C4-2B (cell line): ENCODE measurements at regions not wholly inside any gene's neighbourhood (a gene's known extent, or its start where the extent isn't known, plus 50 kb on each side); places are given as distances from the start of the nearest gene placed in this dataset.

ENCODE experiments used
- H3K27ac ChIP-seq: fragments of 450-650 bp; 2 replicates; pipeline ENCODE4 v1.5.1; 2017
- CTCF ChIP-seq: fragments of 450-650 bp; conservative IDR thresholded peaks from 2 replicates; pipeline ENCODE4 v1.5.1; 2017; ENCODE audit warnings: mild to moderate bottlenecking
- ZFX ChIP-seq: fragments of 450-650 bp; IDR thresholded peaks from 2 replicates; pipeline ENCODE4 v1.6.1; 2017

- TF ChIP-seq ZFX = no peak
- peak; percentile 72 for TF ChIP-seq CTCF
- no peak overlapping the region for H3K27ac ChIP-seq
Observed at GRCh38 chr2:16487686-16488085, 177.9 kb downstream of the CYRIA start.

DNA sequence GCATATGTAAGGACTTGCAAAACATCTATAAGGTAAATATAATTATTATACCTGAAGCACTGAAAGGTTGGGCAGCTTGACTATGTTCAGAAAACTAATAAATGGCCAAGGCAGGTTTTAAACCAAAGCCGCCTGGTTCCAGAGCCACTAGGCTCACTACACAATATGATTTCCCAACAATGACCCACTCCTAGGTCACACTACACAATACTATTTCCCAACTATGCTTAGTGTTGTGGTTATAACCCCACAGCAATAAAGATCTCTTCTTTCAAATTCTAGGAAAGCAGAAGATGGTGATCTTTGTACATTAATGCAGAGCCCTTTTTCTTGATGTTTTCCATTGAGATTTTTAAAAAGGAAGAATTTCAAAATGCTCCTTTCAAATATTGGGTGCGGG, 180.4 kb downstream of the CYRIA start:
- H3K27ac ChIP-seq = no peak overlapping the region
- no peak for TF ChIP-seq ZFX
- no peak for TF ChIP-seq CTCF

- no peak overlapping the region for H3K27ac ChIP-seq
- TF ChIP-seq CTCF (no peak), ZFX (no peak)
Observed at GRCh38 chr2:16482460-16482859, 183.2 kb downstream of the CYRIA start.

DNA sequence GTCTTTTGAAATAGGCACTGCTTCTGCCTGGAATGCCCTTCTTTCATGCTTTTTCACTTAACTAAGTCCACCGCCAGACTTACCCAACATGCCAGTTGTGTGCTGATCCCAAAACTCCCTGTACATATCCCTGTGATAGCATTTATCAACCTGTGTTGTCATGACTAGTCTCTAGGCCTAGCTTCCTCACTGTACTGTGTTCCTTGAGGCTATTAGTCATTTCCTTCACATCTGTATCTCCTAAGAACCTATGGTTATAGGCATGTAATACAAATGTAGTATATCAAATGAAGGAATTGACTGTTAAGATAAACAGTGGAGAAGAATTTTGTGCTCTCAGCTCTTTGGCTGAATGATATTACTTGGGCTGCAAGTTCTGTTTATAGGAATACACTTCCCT, 184.3 kb downstream of the CYRIA start:
- no peak overlapping the region for H3K27ac ChIP-seq
- no peak for TF ChIP-seq ZFX
- TF ChIP-seq CTCF = no peak

DNA sequence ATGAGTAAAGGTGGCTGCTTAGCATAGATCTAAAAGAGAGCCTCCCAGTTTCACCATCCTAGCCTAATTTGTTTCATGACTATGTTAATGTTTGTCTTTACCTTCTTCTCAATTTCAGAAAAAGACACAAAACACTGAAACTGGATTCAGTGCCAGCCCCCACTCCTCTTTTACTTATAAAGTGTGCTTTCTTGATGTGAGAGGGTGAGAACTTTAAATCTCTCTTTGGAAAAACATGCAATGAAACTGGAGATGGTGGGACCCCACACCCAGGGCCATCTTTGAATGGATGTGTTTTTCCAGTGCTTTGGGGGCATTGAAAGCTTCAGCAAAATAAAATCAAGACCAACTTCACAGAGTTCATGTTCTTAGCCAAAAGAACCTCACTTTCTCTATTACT, 185.9 kb downstream of the CYRIA start:
- TF ChIP-seq CTCF (no peak), ZFX (no peak)
- no peak overlapping the region for H3K27ac ChIP-seq

DNA sequence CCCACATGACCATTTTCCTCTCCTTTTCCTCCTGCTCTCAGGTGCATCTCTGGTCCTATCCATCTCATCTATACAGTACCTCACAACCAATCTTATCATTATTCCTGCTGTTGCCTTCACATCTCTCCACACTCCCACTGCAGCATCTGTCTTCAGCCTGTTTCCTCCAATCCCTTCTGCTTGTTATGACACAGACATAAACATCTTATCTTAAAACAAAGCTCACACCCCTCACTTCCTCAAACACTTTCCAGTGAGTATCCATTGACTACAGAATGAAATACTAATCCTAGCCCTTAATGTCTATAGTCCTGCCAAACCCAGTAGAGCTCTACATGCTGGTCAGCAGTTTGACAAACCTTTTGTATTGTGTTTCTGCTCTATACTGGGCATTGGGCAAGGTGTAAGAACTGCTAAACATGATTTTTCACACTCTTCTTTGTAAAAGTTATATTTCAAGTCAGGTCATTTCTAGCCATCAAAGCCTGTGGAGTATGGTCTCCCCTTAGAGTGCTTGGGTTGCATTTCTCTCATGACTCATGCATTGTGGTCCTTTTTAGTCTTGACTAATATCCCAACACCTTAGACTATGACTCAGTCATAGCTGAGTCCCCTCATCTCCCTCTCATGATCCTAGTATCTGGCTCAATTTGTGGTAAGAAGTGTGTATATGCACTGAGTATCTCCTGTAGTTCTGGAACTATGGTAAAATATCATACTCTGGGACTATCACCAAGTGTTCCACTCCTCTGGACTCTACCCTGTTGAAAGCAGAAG, 187.0 kb downstream of the CYRIA start:
- H3K27ac ChIP-seq = no peak overlapping the region
- no peak for TF ChIP-seq CTCF
- TF ChIP-seq ZFX = no peak

DNA sequence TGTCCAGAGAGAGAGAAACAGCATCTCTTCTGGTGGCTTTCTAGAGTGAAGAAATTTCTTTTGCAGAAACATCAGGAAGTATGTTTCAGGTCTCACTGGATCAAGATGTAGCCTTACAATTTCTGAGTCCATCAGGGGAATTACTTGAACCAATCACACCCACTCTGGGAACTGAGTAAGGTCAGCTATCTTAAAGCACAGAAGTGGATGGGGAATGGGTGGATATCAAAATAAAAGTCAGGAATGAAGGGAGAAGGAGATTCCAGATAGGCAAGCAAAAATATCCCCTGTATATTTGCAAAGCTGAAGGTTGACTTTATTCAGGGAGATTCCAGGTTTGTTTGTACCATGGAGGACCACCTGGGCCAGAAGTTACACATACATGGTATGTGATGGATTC, 188.0 kb downstream of the CYRIA start:
- TF ChIP-seq CTCF = no peak
- no peak for TF ChIP-seq ZFX
- H3K27ac ChIP-seq = no peak overlapping the region
